Ramos (cell line): ENCODE measurements at regions not wholly inside any gene's neighbourhood (a gene's known extent, or its start where the extent isn't known, plus 50 kb on each side); places are given as distances from the start of the nearest gene placed in this dataset.

Source experiments
- in situ Hi-C: fragments of 300-500 bp; cut with MboI; formaldehyde crosslinking; loops from one replicate; pipeline ENCODE4 v1.14.3; 2022; ENCODE audit warnings: low sequenced_read_pairs; ENCODE audit not compliant: unreplicated experiment

GRCh38 chr2:6309415-6310255 is 556.1 kb downstream of the CMPK2 start:
- in situ Hi-C loops: no loop called here

DNA sequence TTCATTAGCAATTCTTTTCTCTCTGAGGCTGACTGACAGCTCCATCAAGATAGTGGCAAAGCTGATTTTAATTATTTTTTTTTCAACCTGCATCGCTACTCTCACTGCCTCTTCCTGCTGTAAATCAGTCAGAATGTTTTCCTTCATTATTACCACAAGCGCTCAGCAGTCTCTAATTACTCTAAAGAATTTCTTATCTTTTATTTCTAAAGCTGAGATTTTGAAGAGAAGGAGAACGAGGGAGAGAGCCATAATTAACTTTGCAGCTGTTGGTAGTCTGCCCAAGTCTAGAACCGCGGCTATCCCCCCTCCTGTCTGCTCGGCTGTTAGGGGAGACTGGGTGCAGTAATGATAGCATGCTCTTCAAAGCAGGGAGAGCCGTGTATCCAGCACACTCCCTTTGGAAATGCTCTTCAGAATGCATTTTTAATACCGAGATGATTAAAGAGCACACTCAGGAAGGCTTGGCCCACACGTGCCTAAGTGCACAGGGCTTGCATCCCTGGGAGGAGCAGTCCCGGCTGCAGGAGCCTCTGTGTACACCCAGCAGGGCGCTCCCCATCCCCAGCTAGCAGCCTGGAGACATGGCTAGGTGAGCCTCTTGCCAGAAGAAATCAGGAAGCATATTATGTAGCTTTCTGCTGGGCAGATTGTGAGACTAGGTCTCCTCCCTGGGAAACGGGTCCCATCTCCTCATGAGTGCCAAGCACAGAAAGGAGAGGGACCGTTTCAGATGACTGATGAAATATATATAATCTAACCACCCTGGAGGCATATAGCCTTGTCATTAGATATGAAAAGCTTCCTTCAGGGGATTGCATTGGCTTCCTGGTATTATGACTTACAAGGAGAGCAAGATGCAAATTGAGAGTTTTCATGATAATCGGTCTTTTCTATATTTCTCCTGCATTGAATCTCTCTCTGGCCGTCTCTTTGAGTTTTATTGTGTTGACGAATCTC is 555.2 kb downstream of the CMPK2 start:
- in situ Hi-C loops: no loop called here

- in situ Hi-C loops: no loop called here
Observed at GRCh38 chr2:6312367-6312766, 553.3 kb downstream of the CMPK2 start.

DNA sequence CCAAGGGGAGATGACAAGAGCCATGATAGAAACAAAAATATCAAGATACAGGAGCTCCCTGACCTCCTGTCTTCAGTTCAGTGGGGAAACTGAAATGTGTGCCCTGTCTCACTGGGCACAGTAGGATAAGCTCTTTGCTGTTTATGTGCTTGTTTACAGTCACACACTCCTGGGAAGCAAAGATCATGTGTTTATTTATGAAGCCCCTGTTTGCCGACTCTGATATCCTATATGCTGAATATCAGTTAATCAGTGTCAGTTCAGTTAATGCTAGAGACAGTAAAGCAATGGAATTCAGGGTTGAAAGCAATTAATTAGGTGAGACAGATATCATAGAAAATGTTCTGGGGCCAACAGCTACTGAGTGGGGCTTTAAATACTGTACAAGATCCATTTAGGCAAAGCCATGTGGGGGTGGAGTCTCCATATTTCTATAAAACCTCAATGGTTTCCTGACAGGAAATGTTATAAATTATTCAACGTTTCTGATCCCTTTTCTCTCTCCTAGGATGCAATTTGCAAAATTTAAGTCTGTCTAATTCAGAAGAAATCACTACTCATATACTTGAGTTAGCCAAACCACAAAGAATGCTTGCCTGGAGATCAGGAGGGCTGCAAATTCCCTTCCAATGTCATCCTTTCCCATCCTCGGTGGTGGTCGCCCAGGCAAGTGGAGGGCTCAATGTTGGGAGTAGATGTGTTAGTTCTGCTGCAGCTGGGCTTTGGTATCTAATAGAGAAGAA is 551.3 kb downstream of the CMPK2 start:
- in situ Hi-C loops: no loop called here

DNA sequence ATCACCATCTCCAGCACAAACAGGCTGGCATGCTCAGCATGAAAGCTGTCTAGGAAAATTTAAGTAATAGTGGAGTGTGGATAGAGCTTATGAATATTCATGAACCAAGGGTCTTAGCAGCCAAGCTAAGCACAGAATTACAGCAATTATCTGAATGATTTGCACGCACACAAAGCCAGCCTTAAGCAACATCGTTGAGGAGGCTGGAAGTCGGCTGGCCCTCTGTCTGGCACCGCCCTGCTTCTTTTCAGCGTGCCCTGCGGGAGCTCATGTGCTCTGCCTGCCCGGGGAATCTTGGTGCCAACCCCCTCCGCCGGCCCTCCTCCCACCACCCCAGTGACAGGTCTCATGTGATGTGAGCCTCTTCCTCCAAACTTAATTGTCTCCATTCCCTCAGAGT is 540.1 kb downstream of the CMPK2 start:
- in situ Hi-C loops: no loop called here

- in situ Hi-C loops: no loop called here
Observed at GRCh38 chr2:6326958-6327357, 538.7 kb downstream of the CMPK2 start.

GRCh38 chr2:6336752-6337471 is 528.8 kb downstream of the CMPK2 start:
- in situ Hi-C loops: no loop called here

- in situ Hi-C loops: no loop called here
Observed at GRCh38 chr2:6337472-6337820, 528.3 kb downstream of the CMPK2 start.

GRCh38 chr2:6341588-6342129 is 524.0 kb downstream of the CMPK2 start:
- in situ Hi-C loops: loop anchor here (10.0 kb wide), 1 partner anchor 713 kb away; no protein-coding TSS in a partner anchor

GRCh38 chr2:6342273-6342920 is 523.3 kb downstream of the CMPK2 start:
- in situ Hi-C loops: loop anchor here (10.0 kb wide), 1 partner anchor 712 kb away; no protein-coding TSS in a partner anchor

- in situ Hi-C loops: loop anchor here (10.0 kb wide), 1 partner anchor 712 kb away; no protein-coding TSS in a partner anchor
Observed at GRCh38 chr2:6343076-6343475, 522.6 kb downstream of the CMPK2 start.

DNA sequence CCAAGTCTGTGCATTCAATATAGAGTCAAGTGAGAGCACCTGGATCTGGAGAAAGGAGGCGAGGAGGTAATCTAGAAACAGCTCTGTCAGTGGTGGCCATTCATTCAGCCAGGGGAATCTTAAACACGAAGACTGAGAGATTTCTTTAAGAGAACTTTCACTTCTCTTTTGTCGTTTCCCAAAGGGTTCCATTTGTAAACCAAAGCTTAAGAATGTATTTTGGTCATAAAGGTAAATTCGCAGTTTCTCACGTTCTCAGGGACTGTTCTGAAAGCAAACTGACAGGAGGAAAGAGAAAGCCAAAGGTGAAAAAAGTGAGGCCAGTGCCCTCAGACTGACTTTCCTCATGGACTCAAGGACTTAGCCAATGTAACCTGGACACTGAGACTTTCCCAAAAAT is 513.5 kb downstream of the CMPK2 start:
- in situ Hi-C loops: no loop called here

DNA sequence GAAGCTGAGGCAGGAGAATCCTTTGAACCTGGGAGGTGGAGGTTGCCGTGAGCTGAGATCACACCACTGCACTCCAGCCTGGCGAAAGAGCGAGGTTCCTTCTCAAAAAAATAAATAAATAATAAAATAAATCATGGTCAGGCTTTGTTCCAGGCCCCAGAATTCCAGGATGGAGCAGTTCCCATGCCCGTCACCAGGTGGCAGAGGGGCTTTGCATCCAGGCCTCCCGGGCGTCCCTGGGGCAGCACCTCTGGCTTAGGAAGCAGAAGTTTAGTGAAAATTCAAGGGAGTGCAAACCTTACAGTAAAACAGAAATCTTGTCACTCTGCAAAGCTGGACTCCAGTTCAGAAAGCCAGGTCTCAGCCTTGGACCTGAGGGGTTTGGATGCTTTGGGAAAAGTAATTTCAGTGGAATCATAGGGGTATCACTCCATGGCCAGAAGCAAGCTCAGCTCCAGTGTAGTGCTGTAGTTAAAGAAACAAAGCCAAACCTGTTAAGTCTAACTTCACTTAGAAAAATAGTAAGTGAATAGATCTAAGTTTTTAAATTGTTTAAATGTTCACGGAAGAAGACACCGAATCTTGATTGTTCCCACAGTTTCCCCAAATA is 512.7 kb downstream of the CMPK2 start:
- in situ Hi-C loops: no loop called here

GRCh38 chr2:6353669-6354068 is 512.0 kb downstream of the CMPK2 start:
- in situ Hi-C loops: no loop called here

DNA sequence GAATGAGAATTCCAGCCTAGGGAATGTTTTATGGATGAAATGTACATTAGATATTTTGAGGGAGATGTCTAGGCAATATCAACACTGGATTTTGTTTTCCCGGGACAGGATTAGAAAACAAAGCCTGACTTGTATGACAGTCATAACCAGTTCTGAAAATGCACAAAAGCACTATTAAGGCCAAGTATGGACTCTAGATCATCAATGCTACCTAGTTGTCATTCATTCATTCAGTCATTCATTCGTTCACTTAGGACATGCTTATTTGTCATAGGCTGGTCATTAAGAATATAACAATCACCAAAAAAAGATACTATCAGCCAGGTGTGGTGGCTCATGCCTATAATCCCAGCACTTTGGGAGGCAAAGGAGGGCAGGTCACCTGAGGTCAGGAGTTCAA is 511.2 kb downstream of the CMPK2 start:
- in situ Hi-C loops: no loop called here

GRCh38 chr2:6355886-6356761 is 509.6 kb downstream of the CMPK2 start:
- in situ Hi-C loops: no loop called here

- in situ Hi-C loops: no loop called here
Observed at GRCh38 chr2:6358546-6358945, 507.2 kb downstream of the CMPK2 start.

- in situ Hi-C loops: no loop called here
Observed at GRCh38 chr2:6358985-6359384, 506.7 kb downstream of the CMPK2 start.
